ENCODE measurements at regions not wholly inside any gene's neighbourhood (a gene's known extent, or its start where the extent isn't known, plus 50 kb on each side); places are given as distances from the start of the nearest gene placed in this dataset.
"Not testable (repeated sequence)": the region's sequence is repeated elsewhere in the genome, so short reads cannot be mapped to it uniquely, and the experiment has no call there.

DNA sequence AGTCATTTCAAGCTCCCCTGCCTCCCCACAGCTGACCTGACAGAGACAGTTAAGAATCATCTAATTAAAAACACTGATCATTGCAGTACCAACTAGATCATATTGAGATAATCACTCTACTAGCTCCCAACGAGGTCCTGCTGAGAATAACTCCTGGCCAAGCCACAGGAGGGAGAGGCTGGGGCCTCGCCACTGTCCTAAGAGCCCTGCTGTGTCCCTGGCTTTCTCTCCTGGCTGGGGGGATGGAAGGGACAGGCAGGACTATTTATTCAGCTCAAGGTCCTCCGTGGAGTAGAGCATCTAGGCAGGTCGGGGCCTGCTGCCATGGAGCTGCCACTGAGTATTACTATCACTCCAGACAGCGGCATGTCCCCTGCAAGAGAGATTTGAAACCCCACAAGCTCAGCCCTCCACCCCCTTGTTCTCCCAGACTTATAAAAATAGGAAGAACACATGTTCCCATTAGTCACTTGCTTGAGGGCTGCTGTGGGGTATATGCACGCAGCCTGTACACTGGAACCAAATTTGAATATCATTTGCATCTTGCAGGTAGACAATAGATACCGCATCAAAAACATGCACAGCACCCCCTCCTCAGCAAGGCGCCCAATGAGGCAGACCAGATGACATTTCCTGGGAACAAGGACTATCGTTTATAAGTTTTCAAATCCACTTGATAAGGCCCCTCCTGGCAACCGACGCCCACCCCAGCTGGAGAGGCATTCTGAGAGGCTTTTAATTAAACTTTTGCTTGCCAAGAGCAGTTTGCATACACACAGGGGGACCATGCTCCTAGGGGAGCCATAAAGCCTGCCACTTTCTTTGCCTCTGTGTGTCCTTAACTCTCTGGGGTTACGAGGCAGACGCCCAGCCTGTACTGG is 385.2 kb upstream of the ZFHX3 start:
- peak in 2 of 3 experiments; percentile 30 to 58 for DNase-seq

GRCh38 chr16:73430138-73430537 is 382.2 kb upstream of the ZFHX3 start:
- DNase-seq, result no peak

GRCh38 chr16:73428121-73428520 is 380.2 kb upstream of the ZFHX3 start:
- DNase-seq, result no peak

DNA sequence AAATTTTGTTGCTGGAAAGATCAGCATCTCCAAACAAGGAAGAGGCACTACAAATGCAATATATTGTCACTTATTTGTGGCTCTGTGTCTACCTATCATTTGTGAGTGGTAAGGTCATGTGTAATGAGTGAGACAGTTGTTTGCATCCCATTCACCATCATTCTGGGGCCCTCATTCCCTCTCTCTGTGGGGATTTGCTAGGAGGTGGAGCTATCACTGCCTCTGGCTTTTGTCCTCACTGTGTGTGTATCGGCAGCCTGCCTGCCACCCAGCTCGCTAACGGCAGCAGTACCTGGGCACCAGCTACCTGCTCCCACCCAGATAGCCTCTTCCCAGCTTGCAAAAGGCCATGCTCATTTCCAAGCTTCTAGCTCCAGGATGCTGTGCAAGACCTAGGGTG is 379.2 kb upstream of the ZFHX3 start:
- DNase-seq, result peak in 1 of 3 experiments; percentile 26

DNA sequence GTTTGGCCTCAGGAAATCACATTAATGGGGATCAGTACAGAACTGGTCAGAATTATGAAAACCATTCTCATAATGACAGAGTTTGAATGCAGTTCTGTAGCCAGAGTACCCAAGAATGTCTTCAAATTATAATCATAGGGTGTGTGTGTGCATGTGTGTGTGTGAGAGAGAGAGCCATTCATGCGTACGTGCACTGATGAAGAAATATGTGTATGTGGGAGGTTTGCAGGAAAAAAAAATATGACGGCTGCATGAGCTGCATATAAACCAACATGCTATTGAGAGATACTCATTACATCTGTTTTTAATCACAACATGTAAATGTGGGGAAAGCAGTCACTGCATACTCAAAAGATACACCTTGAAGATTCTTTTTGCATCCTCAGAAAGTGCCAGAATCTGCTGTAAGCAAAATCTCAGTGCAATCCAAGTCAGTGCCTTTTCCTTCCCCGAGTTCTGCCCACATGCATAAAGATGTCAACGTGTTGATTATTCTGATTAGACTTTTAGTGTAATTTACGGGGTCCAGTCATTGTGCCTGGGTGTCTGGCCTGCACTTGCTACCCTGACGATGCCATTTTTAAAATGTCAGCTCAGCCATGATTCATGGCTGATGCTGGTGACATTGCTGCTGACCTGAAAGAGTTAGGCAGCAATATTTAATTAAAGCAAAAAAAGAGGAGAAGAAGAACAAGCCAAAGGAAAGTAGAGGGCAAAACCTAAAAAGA is 378.7 kb upstream of the ZFHX3 start:
- peak in 1 of 3 experiments; percentile 51 for DNase-seq

DNA sequence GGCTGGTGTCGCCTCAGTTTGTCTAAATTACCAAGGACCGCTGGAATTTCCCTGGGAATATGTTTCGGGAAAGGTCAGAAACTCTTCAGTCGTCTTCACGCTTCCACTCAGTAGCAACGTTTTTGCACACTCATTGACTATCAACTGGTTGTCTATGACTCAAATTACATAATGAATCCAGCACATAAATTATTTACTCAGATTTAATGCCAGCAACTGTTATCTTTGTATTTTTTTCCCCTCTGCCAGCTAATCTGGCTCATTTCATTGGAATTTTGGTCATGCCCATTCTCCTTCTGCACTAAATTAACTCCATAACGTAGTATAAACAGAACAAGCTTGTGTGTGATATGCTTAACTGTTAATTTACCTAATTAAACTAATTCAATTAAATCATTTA is 372.7 kb upstream of the ZFHX3 start:
- no peak for DNase-seq

- no peak for DNase-seq
Observed at GRCh38 chr16:73420244-73420643, 372.3 kb upstream of the ZFHX3 start.

- DNase-seq, result no peak
Observed at GRCh38 chr16:73418691-73419090, 370.8 kb upstream of the ZFHX3 start.

DNA sequence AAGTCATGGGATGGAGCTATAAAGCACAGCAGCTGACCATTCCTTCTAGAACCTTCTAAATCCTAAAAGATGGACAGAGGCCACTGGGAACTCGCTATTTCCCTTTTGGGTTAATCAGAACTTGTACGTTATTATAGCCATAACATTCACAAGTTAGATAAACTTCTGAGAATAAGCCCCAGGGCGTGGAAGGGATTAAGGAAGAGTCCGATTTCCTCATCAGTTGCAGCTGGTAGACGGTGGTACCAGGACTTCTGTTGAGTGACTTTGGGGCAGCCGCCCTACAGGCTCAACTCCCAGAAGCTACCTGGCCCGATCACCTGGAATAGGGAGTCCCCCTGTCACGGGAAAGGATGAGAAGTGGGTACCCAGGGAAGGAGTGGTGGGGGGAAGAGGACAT is 370.1 kb upstream of the ZFHX3 start:
- no peak for DNase-seq

GRCh38 chr16:73415286-73415685 is 367.4 kb upstream of the ZFHX3 start:
- no peak for DNase-seq

- no peak for DNase-seq
Observed at GRCh38 chr16:73414638-73415037, 366.7 kb upstream of the ZFHX3 start.

GRCh38 chr16:73413830-73414190 is 365.9 kb upstream of the ZFHX3 start:
- DNase-seq, result no peak

DNA sequence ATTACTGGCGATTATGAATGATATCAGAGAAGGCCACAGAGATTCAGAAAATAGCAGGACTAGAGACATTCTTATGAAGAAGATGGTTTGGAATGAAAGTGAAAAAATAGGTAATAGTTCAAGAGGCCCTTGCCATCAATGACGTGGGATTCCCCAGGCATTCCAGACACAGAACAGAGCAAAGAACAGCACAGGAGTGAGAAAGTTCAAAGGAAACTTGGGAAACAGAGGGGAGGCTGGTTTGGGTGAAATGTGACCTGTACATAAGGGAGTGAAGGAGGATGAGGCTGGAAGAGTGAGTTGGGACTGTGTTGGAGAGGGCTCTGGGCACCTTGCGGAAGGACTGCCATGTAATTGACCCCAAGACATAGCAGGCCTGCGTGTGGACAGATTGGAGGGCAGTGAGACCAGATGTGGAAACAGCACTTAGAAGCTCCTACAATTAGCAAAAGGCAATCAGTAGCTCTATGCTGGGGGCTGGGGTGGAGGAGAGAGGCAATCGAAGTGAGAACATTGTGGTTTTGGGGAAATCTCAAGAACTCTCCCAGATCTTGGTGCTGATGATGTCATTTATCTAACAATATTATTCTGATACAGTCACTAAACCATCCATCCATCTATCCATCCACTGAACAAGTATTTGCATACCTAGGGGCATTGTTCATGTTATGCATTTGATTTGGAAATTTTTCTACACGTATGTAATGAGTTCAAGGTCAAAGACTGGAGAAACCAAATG is 365.3 kb upstream of the ZFHX3 start:
- DNase-seq, result no peak

DNA sequence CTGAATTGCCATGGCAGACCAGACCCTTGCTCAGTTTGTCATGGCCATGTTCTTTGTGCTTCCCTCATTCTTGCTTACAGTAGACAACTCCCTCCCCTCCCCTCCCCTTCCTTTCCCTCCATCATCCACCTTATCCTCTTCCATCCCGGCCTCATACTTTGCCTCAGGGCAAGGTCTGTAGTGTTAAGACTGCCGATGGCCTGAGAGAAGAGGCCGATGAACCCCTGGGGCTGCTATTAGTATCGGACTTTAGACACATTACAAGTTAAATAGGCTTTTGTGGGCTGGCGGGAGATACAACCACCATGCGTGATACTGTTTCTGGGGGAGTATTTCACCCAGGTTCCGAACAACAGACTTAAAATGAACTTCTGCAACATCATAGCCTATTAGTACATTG is 364.5 kb upstream of the ZFHX3 start:
- no peak for DNase-seq

GRCh38 chr16:73408716-73409115 is 360.8 kb upstream of the ZFHX3 start:
- DNase-seq, result no peak

- DNase-seq, result no peak
Observed at GRCh38 chr16:73408311-73408710, 360.4 kb upstream of the ZFHX3 start.

DNA sequence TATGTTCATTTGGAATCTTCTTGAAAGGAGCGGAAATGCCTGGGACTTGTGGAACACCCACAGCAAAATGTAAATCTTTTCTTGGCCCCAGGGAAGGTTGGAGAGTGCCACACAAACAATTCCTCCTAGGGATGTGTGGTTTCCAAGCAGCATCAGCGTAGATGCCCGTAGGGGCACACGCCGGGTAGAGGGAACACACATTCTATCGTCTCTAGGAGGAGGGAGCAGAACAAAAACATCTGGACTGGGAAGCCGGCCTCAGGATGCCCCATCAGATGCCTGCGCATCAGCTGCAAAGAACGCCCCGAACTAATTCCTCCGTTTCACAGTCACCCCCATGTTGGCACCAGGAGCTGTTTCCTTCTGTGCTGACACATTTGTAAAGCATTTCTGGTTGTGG is 357.9 kb upstream of the ZFHX3 start:
- DNase-seq, result no peak

- no peak for DNase-seq
Observed at GRCh38 chr16:73404001-73404400, 356.1 kb upstream of the ZFHX3 start.

DNA sequence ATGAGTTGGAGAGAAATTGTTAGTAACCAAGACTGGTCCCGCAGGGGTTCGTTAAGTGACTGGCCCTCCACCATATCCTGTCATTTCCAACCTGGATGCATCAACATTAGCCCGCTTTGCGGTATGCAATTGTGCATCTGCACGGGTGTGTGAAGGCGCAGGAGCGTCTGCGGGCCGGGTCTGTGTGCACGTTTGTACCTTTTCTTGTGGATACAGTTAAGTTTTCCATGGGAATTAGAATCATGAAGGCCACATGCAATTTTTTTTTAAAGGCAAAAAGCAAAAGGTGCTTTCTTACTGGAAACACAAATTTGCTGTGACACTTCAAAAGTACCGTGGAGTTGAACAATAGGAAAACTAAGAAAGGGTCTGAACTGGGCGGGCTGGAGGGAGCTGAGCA is 355.4 kb upstream of the ZFHX3 start:
- DNase-seq, result no peak

DNA sequence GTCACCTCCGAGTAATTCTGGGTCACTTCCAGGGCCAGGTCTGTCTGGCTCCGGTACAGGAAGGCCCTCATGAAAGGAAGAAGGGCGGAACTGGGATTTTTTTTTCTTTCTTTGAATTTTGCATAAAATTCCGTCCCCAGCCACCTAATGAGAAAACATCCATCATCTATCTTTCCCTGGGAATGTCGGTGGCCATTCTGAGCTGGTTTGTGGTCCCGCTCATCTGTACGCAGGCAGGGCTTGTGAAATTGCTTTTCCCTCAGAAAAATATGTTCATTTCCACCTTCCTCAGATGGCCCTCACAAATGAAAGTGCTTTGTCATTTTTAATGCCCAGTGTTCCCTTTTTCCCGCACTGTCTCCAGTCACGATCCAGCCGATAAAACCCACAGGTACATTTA is 353.0 kb upstream of the ZFHX3 start:
- no peak for DNase-seq

- no peak for DNase-seq
Observed at GRCh38 chr16:73399997-73400396, 352.1 kb upstream of the ZFHX3 start.

DNA sequence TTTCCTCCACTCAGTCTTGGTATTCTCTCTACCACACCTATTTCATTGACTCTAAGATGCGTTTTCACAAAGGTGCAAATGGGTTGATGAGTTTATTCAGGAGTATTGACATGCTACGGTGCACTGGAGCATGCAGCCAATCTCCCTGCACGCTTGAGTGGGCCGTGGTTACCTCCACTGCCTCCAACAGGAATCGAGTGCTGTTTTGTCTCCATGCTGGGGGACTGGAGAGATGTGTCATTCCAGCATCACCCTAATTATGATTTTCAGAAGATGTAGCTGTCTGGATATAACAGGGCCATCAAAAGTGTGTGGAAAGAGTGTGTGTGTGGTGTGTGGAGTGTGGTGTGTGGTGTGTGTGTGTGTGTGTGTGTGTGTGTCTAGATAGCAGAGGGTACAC is 351.6 kb upstream of the ZFHX3 start:
- peak in 1 of 3 experiments; percentile 33 for DNase-seq

- not testable (repeated sequence) for DNase-seq
Observed at GRCh38 chr16:73398604-73399003, 350.7 kb upstream of the ZFHX3 start.

DNA sequence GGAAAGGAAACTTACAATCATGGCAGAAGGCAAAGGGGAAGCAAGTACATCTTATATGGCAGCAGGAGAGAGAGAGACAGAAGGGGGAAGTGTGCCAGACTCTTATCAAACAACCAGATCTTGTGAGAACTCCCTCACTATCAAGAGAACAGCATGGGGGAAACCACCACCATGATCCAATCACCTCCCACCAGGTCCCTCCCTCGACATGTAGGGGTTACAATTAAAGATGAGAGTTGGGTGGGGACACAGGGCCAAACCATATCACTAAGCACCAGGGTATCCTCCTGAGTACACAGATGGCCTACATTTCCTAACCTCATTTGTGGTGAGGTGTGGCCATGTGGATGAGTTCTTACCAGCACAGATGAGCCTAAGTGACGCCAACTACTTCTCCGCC is 348.6 kb upstream of the ZFHX3 start:
- DNase-seq, result no peak

All from NCI-H1417 (cell line).